HepG2 (cell line): ENCODE measurements at regions not wholly inside any gene's neighbourhood (a gene's known extent, or its start where the extent isn't known, plus 50 kb on each side); places are given as distances from the start of the nearest gene placed in this dataset.

Experiments used
- ATAC-seq: fragments of 200-7000 bp; cut with Tn5 transposase; 3 replicates; pipeline ENCODE4 v1.9.1; 2020; ENCODE audit warnings: mild to moderate bottlenecking, moderate library complexity
- BruUV-seq: library from RNA; stranded (reverse); fragments of 400-500 nt; replicated peaks from 2 replicates; lab custom pipeline; 2021; lab: Mats Ljungman, UMichigan
- CTCF ChIA-PET: fragments of 300-600 bp; formaldehyde crosslinking; extraction: SDS; loops from one replicate; lab custom pipeline; 2021; ENCODE audit warnings: low total read pairs, inconsistent platforms, low intra/inter-chr PET ratio; lab: Yijun Ruan, JAX
- POLR2A ChIA-PET: fragments of 350-600 bp; sonication (Branson Sonifier 250); formaldehyde crosslinking; loops from one replicate; lab custom pipeline; 2020; ENCODE audit warnings: antibody characterized with exemption, inconsistent platforms; lab: Yijun Ruan, JAX
- DNase-seq: peaks from one replicate; pipeline ENCODE4 v3.0.0-alpha.2; 2015; ENCODE audit warnings: low spot score
- FAIRE-seq: peaks from 3 replicates; lab custom pipeline; 2011; peaks lifted over from hg19 to GRCh38; lab: Jason Lieb, UNC
- H2AFZ ChIP-seq: one replicate; pipeline ENCODE4 v1.6.1; 2011; ENCODE audit warnings: low read length, inconsistent platforms
- H3K27ac ChIP-seq: fragments of 300-600 bp; 3 replicates; pipeline ENCODE4 v1.8.0; 2011; ENCODE audit warnings: mixed run types, mild to moderate bottlenecking, mixed read lengths, low read length, inconsistent platforms; ENCODE audit not compliant: insufficient read depth; ENCODE audit errors: extremely low read length
- H3K27me3 ChIP-seq, 2 experiments: fragments of 200-600 bp in 1 of 2; 2 replicates in 1 of 2; 3 replicates in 1 of 2; pipeline versions ENCODE4 v1.6.0 to v1.8.0; 2011; ENCODE audit warnings: low read length in 2 of 2, mild to moderate bottlenecking in 2 of 2, moderate library complexity in 2 of 2, inconsistent platforms in 1 of 2; ENCODE audit not compliant: insufficient read depth in 2 of 2, control insufficient read depth in 1 of 2
- H3K36me3 ChIP-seq, 2 experiments: fragments of 200-600 bp in 1 of 2; replicated peaks in 1 of 2; 2 replicates in 1 of 2; 3 replicates in 1 of 2; pipeline versions ENCODE4 v1.5.1 to v1.8.0; 2011; ENCODE audit warnings: low read length in 2 of 2, inconsistent platforms in 1 of 2; ENCODE audit not compliant: insufficient read depth in 2 of 2, control insufficient read depth in 1 of 2
- H3K4me1 ChIP-seq: 2 replicates; pipeline ENCODE4 v1.5.1; 2012; ENCODE audit warnings: low read length, inconsistent platforms; ENCODE audit not compliant: insufficient read depth
- H3K4me2 ChIP-seq: 2 replicates; pipeline ENCODE4 v1.6.0; 2011; ENCODE audit warnings: low read depth, low read length, inconsistent platforms
- H3K4me3 ChIP-seq, 3 experiments: fragments of 200-600 bp in 1 of 3; sonication (generic), shearing (Covaris generic) in 1 of 3; replicated peaks in 1 of 3; 2 replicates each; pipeline ENCODE4 v1.5.1; 2011 to 2016; ENCODE audit warnings: low read length in 3 of 3, inconsistent platforms in 2 of 3, low read depth in 2 of 3, mild to moderate bottlenecking in 2 of 3, control low read depth in 1 of 3, mixed read lengths in 1 of 3; ENCODE audit not compliant: insufficient read depth in 1 of 3
- H3K79me2 ChIP-seq: one replicate; pipeline ENCODE4 v1.6.1; 2011; ENCODE audit warnings: low read length, inconsistent platforms; ENCODE audit not compliant: insufficient read depth
- H3K9ac ChIP-seq: 2 replicates; pipeline ENCODE4 v1.6.0; 2011; ENCODE audit warnings: mild to moderate bottlenecking, low read depth, low read length, inconsistent platforms; ENCODE audit not compliant: insufficient read depth
- H3K9me3 ChIP-seq: 2 replicates; pipeline ENCODE4 v1.5.1; 2012; ENCODE audit warnings: mild to moderate bottlenecking, low read length
- H4K20me1 ChIP-seq: 2 replicates; pipeline ENCODE4 v1.6.0; 2011; ENCODE audit warnings: inconsistent platforms, mild to moderate bottlenecking, low read length, moderate library complexity; ENCODE audit not compliant: insufficient read depth
- HNRNPH1 ChIP-seq: fragments of 200-400 bp; formaldehyde crosslinking; optimal IDR thresholded peaks from 2 replicates; pipeline ENCODE3; 2017; ENCODE audit warnings: mild to moderate bottlenecking, low read depth, low read length
- KDM3A ChIP-seq: IDR thresholded peaks from 2 replicates; pipeline ENCODE4 v1.6.1; 2018; ENCODE audit warnings: low read depth, missing compliant biosample characterization
- NONO ChIP-seq, 2 experiments: fragments of 450-650 bp in 1 of 2; sonication (generic) in 1 of 2; formaldehyde crosslinking in 1 of 2; IDR thresholded peaks in 1 of 2; conservative IDR thresholded peaks in 1 of 2; 2 replicates each; pipeline versions ENCODE4 v1.6.1 to v1.8.0; 2017 to 2022; ENCODE audit warnings: mild to moderate bottlenecking in 1 of 2, missing genetic modification reagents in 1 of 2, moderate library complexity in 1 of 2
- PHB2 ChIP-seq: fragments of 450-650 bp; IDR thresholded peaks from 2 replicates; pipeline ENCODE4 v1.6.1; 2018; ENCODE audit not compliant: partially characterized antibody
- PHF5A ChIP-seq: IDR thresholded peaks from one replicate; pipeline ENCODE4 v1.6.1; 2018; ENCODE audit warnings: low read depth, missing genetic modification reagents; ENCODE audit not compliant: unreplicated experiment
- POLR2AphosphoS2 ChIP-seq: IDR thresholded peaks from 2 replicates; pipeline ENCODE4 v1.6.1; 2011; ENCODE audit warnings: low read depth, low read length, improper control_type of control experiment
- SIX1 ChIP-seq: sonication (generic); formaldehyde crosslinking; IDR thresholded peaks from 2 replicates; pipeline ENCODE4 v1.4.0; 2020; ENCODE audit warnings: missing genetic modification reagents, borderline replicate concordance
- ZFYVE20 ChIP-seq: sonication (generic); formaldehyde crosslinking; IDR thresholded peaks from 2 replicates; pipeline ENCODE4 v1.8.0; 2023; ENCODE audit warnings: low read depth, mild to moderate bottlenecking, moderate library complexity, missing genetic modification reagents, borderline replicate concordance
- ZNF282 ChIP-seq: fragments of 450-650 bp; IDR thresholded peaks from 2 replicates; pipeline ENCODE4 v1.6.1; 2018; ENCODE audit not compliant: partially characterized antibody
- ZNF510 ChIP-seq: sonication (generic); formaldehyde crosslinking; IDR thresholded peaks from 2 replicates; pipeline ENCODE4 v1.4.0; 2020; ENCODE audit warnings: low read depth, mild to moderate bottlenecking, missing genetic modification reagents
- ZNF788 ChIP-seq: sonication (generic); formaldehyde crosslinking; IDR thresholded peaks from 2 replicates; pipeline ENCODE4 v1.5.0; 2020; ENCODE audit warnings: mild to moderate bottlenecking, missing genetic modification reagents, borderline replicate concordance
- WGBS: methylation state at CpG from one replicate; pipeline ENCODE4 v1.1.6; 2017; ENCODE audit warnings: low lambda C conversion rate; 5-methylcytosine and 5-hydroxymethylcytosine counted together
- in situ Hi-C: cut with HindIII; loops from 2 replicates; pipeline ENCODE4 v1.10.0; 2017; ENCODE audit warnings: low pct_unique_long_range_greater_than_20kb; ENCODE audit not compliant: extremely low pct_ligation_motif_present
- intact Hi-C: fragments of 100-400 bp; cut with micrococcal nuclease; formaldehyde crosslinking; loops from one replicate; pipeline ENCODE4 v1.10.0; 2022; ENCODE audit not compliant: unreplicated experiment
- TF ChIP-seq, protein P1 (sequence below): sonication (generic); formaldehyde crosslinking; IDR thresholded peaks from 2 replicates; pipeline ENCODE4 v1.5.1; 2020; ENCODE audit warnings: mild to moderate bottlenecking, missing genetic modification reagents, borderline replicate concordance
- TF ChIP-seq, protein P2 (sequence below): sonication (generic); formaldehyde crosslinking; IDR thresholded peaks from 2 replicates; pipeline ENCODE4 v1.4.0; 2020; ENCODE audit warnings: missing genetic modification reagents
- TF ChIP-seq, protein P3 (sequence below): sonication (generic); formaldehyde crosslinking; IDR thresholded peaks from 2 replicates; pipeline ENCODE4 v1.4.0; 2020; ENCODE audit warnings: low read depth, mild to moderate bottlenecking, missing genetic modification reagents
- TF ChIP-seq, protein P4 (sequence below): sonication (generic); formaldehyde crosslinking; IDR thresholded peaks from 2 replicates; pipeline ENCODE4 v1.4.0; 2020; ENCODE audit warnings: missing genetic modification reagents

DNA sequence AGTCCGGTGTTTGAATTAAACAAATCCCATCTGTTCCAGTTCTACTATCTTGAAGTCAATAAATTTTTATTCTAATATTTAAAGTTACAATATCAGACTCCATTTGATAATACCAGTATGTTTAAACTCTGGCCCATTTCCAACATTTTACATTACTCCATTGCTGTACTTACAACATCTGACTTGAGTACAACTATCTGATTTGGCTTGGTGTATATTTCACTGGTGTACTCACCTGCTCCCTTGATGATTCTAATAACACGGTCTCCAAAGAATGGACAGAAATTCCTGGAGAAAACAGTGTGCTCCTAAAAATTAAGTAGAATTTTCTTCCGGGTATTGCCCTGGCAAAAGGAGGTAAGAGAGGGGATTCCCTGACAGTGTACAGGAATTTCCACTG lies 680.5 kb upstream of the ADAMTS5 start:
- no TSS peak for BruUV-seq
- FAIRE-seq, result no peak
- intact Hi-C loops, result no loop called here

DNA sequence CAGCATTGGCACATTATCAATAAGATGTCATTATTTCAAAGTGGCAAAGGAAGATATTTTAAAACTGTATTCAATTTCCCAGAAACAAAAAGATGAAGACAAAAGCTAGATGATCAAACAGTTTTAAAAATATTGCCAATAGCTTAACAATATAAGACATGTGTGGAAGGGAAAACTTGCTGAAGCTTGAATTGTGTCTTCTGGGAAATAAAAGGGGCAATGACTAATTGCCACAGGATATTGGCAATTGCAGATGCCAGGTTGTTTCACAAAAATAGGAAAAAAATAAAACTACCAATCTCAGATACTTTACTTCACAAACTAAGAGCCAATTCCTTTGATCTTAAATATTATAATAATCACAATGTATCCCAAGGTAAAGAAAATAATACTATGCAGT lies 679.8 kb upstream of the ADAMTS5 start:
- POLR2A ChIA-PET, result no interaction called here
- no peak for ATAC-seq
- Histone ChIP-seq H3K4me3 (no peak overlapping the region), H3K9ac (no peak overlapping the region), H3K9me3 (peaks cover 84% of the 10 kb centered on the region), H2AFZ (no peak overlapping the region), H3K79me2 (no peaks in the 10 kb centered on the region), H3K27me3 (no peaks in the 10 kb centered on the region), H3K4me2 (no peak overlapping the region), H3K4me1 (no peaks in the 10 kb centered on the region), H4K20me1 (no peaks in the 10 kb centered on the region), H3K36me3 (no peaks in the 10 kb centered on the region), H3K27ac (no peak overlapping the region)
- no TSS peak for BruUV-seq
- intact Hi-C loops (no loop called here), in situ Hi-C loops (no loop called here)
- DNase-seq, result no peak
- CTCF ChIA-PET, result no interaction called here
- FAIRE-seq, result no peak
- TF ChIP-seq, protein P1, sequence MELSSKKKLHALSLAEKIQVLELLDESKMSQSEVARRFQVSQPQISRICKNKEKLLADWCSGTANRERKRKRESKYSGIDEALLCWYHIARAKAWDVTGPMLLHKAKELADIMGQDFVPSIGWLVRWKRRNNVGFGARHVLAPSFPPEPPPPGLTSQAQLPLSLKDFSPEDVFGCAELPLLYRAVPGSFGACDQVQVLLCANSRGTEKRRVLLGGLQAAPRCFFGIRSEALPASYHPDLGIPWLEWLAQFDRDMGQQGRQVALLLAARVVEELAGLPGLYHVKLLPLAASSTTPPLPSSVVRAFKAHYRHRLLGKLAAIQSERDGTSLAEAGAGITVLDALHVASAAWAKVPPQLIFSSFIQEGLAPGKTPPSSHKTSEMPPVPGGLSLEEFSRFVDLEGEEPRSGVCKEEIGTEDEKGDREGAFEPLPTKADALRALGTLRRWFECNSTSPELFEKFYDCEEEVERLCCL, result no peak
- TF ChIP-seq, protein P2, sequence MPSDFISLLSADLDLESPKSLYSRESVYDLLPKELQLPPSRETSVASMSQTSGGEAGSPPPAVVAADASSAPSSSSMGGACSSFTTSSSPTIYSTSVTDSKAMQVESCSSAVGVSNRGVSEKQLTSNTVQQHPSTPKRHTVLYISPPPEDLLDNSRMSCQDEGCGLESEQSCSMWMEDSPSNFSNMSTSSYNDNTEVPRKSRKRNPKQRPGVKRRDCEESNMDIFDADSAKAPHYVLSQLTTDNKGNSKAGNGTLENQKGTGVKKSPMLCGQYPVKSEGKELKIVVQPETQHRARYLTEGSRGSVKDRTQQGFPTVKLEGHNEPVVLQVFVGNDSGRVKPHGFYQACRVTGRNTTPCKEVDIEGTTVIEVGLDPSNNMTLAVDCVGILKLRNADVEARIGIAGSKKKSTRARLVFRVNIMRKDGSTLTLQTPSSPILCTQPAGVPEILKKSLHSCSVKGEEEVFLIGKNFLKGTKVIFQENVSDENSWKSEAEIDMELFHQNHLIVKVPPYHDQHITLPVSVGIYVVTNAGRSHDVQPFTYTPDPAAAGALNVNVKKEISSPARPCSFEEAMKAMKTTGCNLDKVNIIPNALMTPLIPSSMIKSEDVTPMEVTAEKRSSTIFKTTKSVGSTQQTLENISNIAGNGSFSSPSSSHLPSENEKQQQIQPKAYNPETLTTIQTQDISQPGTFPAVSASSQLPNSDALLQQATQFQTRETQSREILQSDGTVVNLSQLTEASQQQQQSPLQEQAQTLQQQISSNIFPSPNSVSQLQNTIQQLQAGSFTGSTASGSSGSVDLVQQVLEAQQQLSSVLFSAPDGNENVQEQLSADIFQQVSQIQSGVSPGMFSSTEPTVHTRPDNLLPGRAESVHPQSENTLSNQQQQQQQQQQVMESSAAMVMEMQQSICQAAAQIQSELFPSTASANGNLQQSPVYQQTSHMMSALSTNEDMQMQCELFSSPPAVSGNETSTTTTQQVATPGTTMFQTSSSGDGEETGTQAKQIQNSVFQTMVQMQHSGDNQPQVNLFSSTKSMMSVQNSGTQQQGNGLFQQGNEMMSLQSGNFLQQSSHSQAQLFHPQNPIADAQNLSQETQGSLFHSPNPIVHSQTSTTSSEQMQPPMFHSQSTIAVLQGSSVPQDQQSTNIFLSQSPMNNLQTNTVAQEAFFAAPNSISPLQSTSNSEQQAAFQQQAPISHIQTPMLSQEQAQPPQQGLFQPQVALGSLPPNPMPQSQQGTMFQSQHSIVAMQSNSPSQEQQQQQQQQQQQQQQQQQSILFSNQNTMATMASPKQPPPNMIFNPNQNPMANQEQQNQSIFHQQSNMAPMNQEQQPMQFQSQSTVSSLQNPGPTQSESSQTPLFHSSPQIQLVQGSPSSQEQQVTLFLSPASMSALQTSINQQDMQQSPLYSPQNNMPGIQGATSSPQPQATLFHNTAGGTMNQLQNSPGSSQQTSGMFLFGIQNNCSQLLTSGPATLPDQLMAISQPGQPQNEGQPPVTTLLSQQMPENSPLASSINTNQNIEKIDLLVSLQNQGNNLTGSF (CRISPR knock-in tag), result no peak

More for the DNA sequence above, 680.5 kb upstream of the ADAMTS5 start:
- no peak for TF ChIP-seq HNRNPH1
- TF ChIP-seq NONO (IDR thresholded peaks at IDR 0.05), result no peak
- TF ChIP-seq NONO (CRISPR knock-in tag; conservative IDR thresholded peaks at IDR 0.05), result no peak
- TF ChIP-seq, protein P3, sequence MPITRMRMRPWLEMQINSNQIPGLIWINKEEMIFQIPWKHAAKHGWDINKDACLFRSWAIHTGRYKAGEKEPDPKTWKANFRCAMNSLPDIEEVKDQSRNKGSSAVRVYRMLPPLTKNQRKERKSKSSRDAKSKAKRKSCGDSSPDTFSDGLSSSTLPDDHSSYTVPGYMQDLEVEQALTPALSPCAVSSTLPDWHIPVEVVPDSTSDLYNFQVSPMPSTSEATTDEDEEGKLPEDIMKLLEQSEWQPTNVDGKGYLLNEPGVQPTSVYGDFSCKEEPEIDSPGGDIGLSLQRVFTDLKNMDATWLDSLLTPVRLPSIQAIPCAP, result no peak
- TF ChIP-seq ZNF788 (CRISPR knock-in tag), result no peak
- TF ChIP-seq PHF5A (CRISPR knock-in tag), result no peak
- no peak for TF ChIP-seq ZFYVE20 (CRISPR knock-in tag)
- TF ChIP-seq ZNF282, result no peak
- TF ChIP-seq, protein P4, sequence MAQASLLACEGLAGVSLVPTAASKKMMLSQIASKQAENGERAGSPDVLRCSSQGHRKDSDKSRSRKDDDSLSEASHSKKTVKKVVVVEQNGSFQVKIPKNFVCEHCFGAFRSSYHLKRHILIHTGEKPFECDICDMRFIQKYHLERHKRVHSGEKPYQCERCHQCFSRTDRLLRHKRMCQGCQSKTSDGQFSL (CRISPR knock-in tag), result no peak
- TF ChIP-seq SIX1 (CRISPR knock-in tag), result no peak
- no peak for TF ChIP-seq KDM3A (CRISPR knock-in tag)
- no peak for TF ChIP-seq PHB2
- no peak for TF ChIP-seq ZNF510 (CRISPR knock-in tag)
- no peak for TF ChIP-seq POLR2AphosphoS2
- TF ChIP-seq, all 625 proteins: peak for 0
- Histone ChIP-seq H3K4me3 (no peak overlapping the region), H3K9ac (no peak overlapping the region), H4K20me1 (no peaks in the 10 kb centered on the region), H3K4me1 (no peaks in the 10 kb centered on the region), H3K9me3 (peaks cover 89% of the 10 kb centered on the region), H3K36me3 (no peaks in the 10 kb centered on the region), H3K27ac (no peak overlapping the region), H3K27me3 (no peaks in the 10 kb centered on the region), H3K79me2 (no peaks in the 10 kb centered on the region), H2AFZ (no peak overlapping the region), H3K4me2 (no peak overlapping the region)
- ATAC-seq (no peak), DNase-seq (no peak)
- CTCF ChIA-PET, result no interaction called here
- POLR2A ChIA-PET, result no interaction called here
- in situ Hi-C loops, result no loop called here
- WGBS, result 2% methylated on average over 3 of the region's 3 CpGs
